Left renal cortex interstitium (tissue), 4 donors: ENCODE measurements at regions not wholly inside any gene's neighbourhood (a gene's known extent, or its start where the extent isn't known, plus 50 kb on each side); places are given as distances from the start of the nearest gene placed in this dataset.

Source experiments
- DNase-seq, 4 donors: peaks; one replicate each; pipeline ENCODE4 v3.0.0-alpha.2; 2013; ENCODE audit warnings: low read depth in 4 of 4, low spot score in 2 of 4, missing footprints in 1 of 4

- DNase-seq, result no peak
These were observed 466.2 kb downstream of the PDGFC start for GRCh38 chr4:156505341-156505955.

GRCh38 chr4:156503119-156503518, 468.5 kb downstream of the PDGFC start:
- no peak for DNase-seq

- DNase-seq, result no peak
These were observed 469.6 kb downstream of the PDGFC start for GRCh38 chr4:156501962-156502361.

- DNase-seq, result no peak
These were observed 471.9 kb downstream of the PDGFC start for GRCh38 chr4:156499684-156500083.

GRCh38 chr4:156497486-156497885, 474.1 kb downstream of the PDGFC start:
- no peak for DNase-seq

GRCh38 chr4:156496797-156497196, 474.8 kb downstream of the PDGFC start:
- no peak for DNase-seq

GRCh38 chr4:156495836-156496235, 475.8 kb downstream of the PDGFC start:
- DNase-seq, result no peak

GRCh38 chr4:156495091-156495490, 476.5 kb downstream of the PDGFC start:
- DNase-seq, result no peak

GRCh38 chr4:156493858-156494257, 477.7 kb downstream of the PDGFC start:
- DNase-seq, result no peak

- DNase-seq, result no peak
These were observed 484.5 kb downstream of the PDGFC start for GRCh38 chr4:156487107-156487506.

- DNase-seq, result no peak
These were observed 489.8 kb downstream of the PDGFC start for GRCh38 chr4:156481845-156482244.

GRCh38 chr4:156477636-156478035, 494.0 kb downstream of the PDGFC start:
- DNase-seq, result no peak

- DNase-seq, result no peak
These were observed 495.2 kb downstream of the PDGFC start for GRCh38 chr4:156476359-156476758.

- DNase-seq, result peak in 2 of 4 donors; percentile 13 to 24
These were observed 496.3 kb downstream of the PDGFC start for GRCh38 chr4:156475322-156475721.

- no peak for DNase-seq
These were observed 498.4 kb downstream of the PDGFC start for GRCh38 chr4:156473151-156473550.

GRCh38 chr4:156472624-156473023, 499.0 kb downstream of the PDGFC start:
- DNase-seq, result no peak

- no peak for DNase-seq
These were observed 505.9 kb upstream of the CTSO start for GRCh38 chr4:156459584-156459983.

- DNase-seq, result no peak
These were observed 503.2 kb upstream of the CTSO start for GRCh38 chr4:156456830-156457229.

GRCh38 chr4:156443488-156443887, 489.8 kb upstream of the CTSO start:
- no peak for DNase-seq

- no peak for DNase-seq
These were observed 489.2 kb upstream of the CTSO start for GRCh38 chr4:156442912-156443311.

GRCh38 chr4:156439576-156440200, 486.0 kb upstream of the CTSO start:
- no peak for DNase-seq

GRCh38 chr4:156437666-156438065, 484.0 kb upstream of the CTSO start:
- no peak for DNase-seq

- DNase-seq, result no peak
These were observed 468.9 kb upstream of the CTSO start for GRCh38 chr4:156422576-156422975.
